ENCODE measurements at regions not wholly inside any gene's neighbourhood (a gene's known extent, or its start where the extent isn't known, plus 50 kb on each side); places are given as distances from the start of the nearest gene placed in this dataset.

- TF ChIP-seq CTCF (IDR thresholded peaks at IDR 0.05; ENCODE audit: low read length) (no peak), EZH2 (IDR thresholded peaks at IDR 0.05; ENCODE audit: borderline replicate concordance, low read length) (no peak)
These were observed 393.0 kb upstream of the ANO3 start for GRCh38 chr11:25938952-25939351.
